ENCODE measurements at regions not wholly inside any gene's neighbourhood (a gene's known extent, or its start where the extent isn't known, plus 50 kb on each side); places are given as distances from the start of the nearest gene placed in this dataset.

DNA sequence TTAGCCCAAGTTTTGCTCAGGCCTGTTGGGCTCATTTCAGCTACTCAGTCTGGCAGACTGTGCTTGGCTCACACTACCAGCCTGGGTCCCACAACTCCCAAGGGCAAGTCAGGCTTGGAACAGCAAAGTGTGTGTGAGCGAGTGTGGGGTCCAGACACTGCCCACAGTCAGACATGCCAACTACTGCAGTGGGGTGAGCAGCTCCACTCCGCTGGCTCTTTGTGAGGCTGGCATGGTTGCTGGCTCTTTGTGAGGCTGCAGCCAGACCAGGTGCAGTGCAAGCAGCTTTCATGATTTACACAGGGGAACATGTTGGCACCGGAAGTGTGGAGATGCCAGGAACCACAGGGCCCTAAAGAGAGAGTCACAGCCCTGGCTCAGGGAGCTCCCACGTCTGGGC is 606.7 kb upstream of the FAM174A start:
- no peak for DNase-seq (ENCODE audit: low read depth)
- no peak overlapping the region for H3K4me3 ChIP-seq (ENCODE audit: control insufficient read depth, low read depth, low read length)
- TF ChIP-seq, protein P1, sequence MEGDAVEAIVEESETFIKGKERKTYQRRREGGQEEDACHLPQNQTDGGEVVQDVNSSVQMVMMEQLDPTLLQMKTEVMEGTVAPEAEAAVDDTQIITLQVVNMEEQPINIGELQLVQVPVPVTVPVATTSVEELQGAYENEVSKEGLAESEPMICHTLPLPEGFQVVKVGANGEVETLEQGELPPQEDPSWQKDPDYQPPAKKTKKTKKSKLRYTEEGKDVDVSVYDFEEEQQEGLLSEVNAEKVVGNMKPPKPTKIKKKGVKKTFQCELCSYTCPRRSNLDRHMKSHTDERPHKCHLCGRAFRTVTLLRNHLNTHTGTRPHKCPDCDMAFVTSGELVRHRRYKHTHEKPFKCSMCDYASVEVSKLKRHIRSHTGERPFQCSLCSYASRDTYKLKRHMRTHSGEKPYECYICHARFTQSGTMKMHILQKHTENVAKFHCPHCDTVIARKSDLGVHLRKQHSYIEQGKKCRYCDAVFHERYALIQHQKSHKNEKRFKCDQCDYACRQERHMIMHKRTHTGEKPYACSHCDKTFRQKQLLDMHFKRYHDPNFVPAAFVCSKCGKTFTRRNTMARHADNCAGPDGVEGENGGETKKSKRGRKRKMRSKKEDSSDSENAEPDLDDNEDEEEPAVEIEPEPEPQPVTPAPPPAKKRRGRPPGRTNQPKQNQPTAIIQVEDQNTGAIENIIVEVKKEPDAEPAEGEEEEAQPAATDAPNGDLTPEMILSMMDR (conservative IDR thresholded peaks at IDR 0.05; ENCODE audit: control insufficient read depth, insufficient read depth, low read depth, low read length): no peak

DNA sequence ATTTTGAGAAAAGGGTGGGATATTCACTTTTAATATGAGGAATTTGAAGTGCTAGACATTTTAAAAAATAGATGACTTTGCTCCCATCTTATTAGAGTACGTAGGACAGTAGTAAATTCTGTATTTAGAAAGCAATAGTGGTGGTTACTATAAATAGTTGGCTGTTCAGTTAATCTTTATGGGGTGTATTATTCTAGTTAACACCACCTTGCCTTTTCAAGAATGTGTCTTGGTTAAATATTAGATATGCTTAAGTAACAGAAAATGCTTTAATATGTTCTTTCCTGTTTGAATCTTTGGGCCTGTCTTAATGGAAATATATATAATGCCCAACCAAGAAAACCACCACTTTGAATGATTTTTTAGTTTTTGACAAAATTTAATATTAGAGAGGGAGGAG is 608.7 kb upstream of the FAM174A start:
- TF ChIP-seq, protein P1 (conservative IDR thresholded peaks at IDR 0.05; ENCODE audit: control insufficient read depth, insufficient read depth, low read depth, low read length): no peak
- DNase-seq (ENCODE audit: low read depth): no peak
- H3K4me3 ChIP-seq (ENCODE audit: control insufficient read depth, low read depth, low read length): no peak overlapping the region

DNA sequence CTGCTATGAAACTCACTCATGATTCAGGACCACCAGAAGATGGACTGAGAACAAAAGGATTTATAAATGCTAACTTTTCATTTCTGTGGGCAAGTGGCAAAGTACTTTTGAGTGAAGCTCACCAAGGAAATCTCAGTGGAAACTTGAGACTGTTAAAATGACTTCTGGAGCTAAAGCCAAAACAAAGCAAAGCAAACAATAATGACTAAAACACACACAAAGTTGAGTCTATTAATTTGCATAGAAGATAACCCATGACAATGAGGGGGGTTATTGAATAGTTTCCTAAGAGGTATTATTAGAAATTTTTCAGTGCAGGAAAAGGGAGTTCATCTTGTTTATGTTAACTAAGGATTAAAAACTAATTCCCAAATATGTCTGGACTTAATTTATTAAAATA is 612.8 kb upstream of the FAM174A start:
- no peak for DNase-seq (ENCODE audit: low read depth)
- TF ChIP-seq, protein P1 (conservative IDR thresholded peaks at IDR 0.05; ENCODE audit: control insufficient read depth, insufficient read depth, low read depth, low read length): no peak
- no peak overlapping the region for H3K4me3 ChIP-seq (ENCODE audit: control insufficient read depth, low read depth, low read length)

DNA sequence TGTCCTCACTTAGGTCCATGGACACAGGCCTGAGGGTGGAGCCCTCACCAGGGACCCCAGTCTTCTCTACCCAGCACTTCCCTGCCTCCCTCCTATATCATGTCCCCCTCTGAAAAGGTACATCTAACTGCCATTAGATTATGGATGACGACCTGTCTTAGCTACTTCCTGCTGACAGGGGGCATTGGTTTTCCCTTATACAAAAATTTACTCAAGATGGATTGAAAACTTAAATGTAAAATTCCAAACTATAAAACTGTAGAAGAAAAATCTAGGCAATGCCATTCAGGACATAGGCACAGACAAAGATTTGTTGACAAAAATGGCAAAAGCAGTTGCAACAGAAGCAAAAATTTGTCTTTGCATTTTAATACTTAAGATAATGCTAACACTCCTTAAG is 623.2 kb upstream of the FAM174A start:
- TF ChIP-seq, protein P1 (conservative IDR thresholded peaks at IDR 0.05; ENCODE audit: control insufficient read depth, insufficient read depth, low read depth, low read length): no peak

DNA sequence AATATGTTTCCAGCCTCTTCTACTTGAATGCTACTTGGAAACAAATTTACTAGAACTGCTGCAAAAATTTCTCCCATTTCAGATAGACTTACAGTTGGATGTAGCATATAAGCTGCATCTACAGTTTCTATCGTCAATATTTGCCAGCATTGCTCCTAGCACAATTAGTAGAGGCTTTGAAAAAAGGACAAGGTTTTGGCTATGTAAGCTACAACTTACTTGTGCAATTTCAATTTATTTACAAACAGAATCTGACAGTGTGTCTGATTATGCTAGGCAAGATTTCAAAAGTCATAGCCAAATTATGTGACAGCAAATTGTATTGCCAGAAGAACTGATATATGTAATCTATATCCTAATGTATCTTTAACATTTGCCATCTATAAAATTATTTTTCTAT is 628.4 kb upstream of the FAM174A start:
- DNase-seq (ENCODE audit: low read depth): no peak
- no peak overlapping the region for H3K4me3 ChIP-seq (ENCODE audit: control insufficient read depth, low read depth, low read length)
- TF ChIP-seq, protein P1 (conservative IDR thresholded peaks at IDR 0.05; ENCODE audit: control insufficient read depth, insufficient read depth, low read depth, low read length): no peak

More for the DNA sequence above, 623.2 kb upstream of the FAM174A start:
- no peak for DNase-seq (ENCODE audit: low read depth)
- H3K4me3 ChIP-seq (ENCODE audit: control insufficient read depth, low read depth, low read length): no peak overlapping the region

DNA sequence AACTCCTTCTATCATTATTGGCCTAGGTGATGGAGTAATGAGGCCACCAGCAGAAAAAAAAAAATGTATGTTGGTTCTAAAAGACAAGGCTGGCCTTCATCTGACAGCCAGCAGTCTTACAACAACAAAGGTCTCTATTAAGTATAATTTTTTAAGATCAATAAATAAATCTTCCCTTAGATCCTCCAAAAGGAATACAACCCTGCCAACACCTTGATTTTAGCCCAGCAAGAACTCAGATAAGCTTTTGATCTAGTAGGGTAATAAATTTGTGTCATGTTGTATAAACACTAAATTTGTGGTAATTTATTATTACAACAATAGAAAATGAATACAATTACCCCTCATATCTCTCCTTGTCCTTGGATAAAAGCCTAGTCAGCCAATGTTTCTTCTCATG is 633.2 kb upstream of the FAM174A start:
- TF ChIP-seq, protein P1 (conservative IDR thresholded peaks at IDR 0.05; ENCODE audit: control insufficient read depth, insufficient read depth, low read depth, low read length): no peak
- H3K4me3 ChIP-seq (ENCODE audit: control insufficient read depth, low read depth, low read length): no peak overlapping the region
- DNase-seq (ENCODE audit: low read depth): no peak

DNA sequence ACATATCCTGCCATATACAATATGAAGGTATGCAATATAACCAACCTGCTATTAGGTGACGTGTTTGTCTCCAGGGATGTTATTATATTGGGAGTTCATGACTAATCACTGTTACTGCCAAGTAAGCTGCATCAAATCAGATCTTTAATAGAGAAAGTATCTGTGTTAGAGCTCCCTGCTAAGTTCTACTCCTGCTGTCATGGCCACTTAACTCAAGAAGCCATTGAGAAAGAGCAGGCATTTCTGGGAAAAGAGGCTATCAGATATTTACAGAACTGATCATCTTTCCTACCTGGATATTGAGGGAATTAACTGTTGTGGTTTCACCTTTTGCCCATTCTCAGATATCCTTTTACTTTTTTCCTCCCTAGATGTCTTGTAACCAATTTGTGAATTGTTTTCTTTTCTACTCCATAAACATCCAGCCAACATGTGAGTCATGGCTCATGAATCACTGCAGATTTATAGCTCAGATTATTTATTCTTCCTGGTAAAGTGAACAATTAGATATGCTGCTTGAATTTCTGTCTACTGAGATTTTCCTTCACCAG is 634.8 kb upstream of the FAM174A start:
- TF ChIP-seq, protein P1 (conservative IDR thresholded peaks at IDR 0.05; ENCODE audit: control insufficient read depth, insufficient read depth, low read depth, low read length): no peak
- no peak overlapping the region for H3K4me3 ChIP-seq (ENCODE audit: control insufficient read depth, low read depth, low read length)
- DNase-seq (ENCODE audit: low read depth): peak; percentile 30

Measured in fibroblast of mammary gland (primary cell).